PC-9 (cell line): ENCODE measurements at regions not wholly inside any gene's neighbourhood (a gene's known extent, or its start where the extent isn't known, plus 50 kb on each side); places are given as distances from the start of the nearest gene placed in this dataset.

ENCODE experiments used
- BruUV-seq: library from RNA; stranded (reverse); fragments of 400-500 nt; replicated peaks from 2 replicates; lab custom pipeline; 2021; lab: Mats Ljungman, UMichigan
- CTCF ChIA-PET: fragments of 300-600 bp; sonication (Branson Sonifier 250); formaldehyde crosslinking; loops from one replicate; lab custom pipeline; 2022; ENCODE audit warnings: antibody characterized with exemption; lab: Charles Lee
- POLR2A ChIA-PET: fragments of 300-600 bp; sonication (Branson Sonifier 250); formaldehyde crosslinking; loops from one replicate; lab custom pipeline; 2022; ENCODE audit warnings: antibody characterized with exemption; ENCODE audit not compliant: unreplicated experiment; lab: Charles Lee
- DNase-seq, 2 experiments: peaks; one replicate each; pipeline versions ENCODE4 v3.0.0 to v3.0.0-alpha.2; 2015 to 2022; ENCODE audit warnings: mixed read lengths in 1 of 2
- H2AFZ ChIP-seq: fragments of 200-600 bp; sonication (generic); 2 replicates; pipeline ENCODE4 v1.8.1; 2017; ENCODE audit warnings: antibody characterized with exemption
- H3F3A ChIP-seq: fragments of 200-600 bp; sonication (generic); 2 replicates; pipeline ENCODE4 v1.8.1; 2017; ENCODE audit warnings: antibody characterized with exemption, mild to moderate bottlenecking, low read depth; ENCODE audit not compliant: insufficient read depth
- H3K27ac ChIP-seq: fragments of 200-600 bp; sonication (generic); 2 replicates; pipeline ENCODE4 v1.6.1; 2016; ENCODE audit warnings: mixed run types
- H3K27me3 ChIP-seq: fragments of 200-600 bp; sonication (generic); 2 replicates; pipeline ENCODE4 v1.6.1; 2016; ENCODE audit warnings: low read depth, mixed run types; ENCODE audit not compliant: insufficient read depth
- H3K36me3 ChIP-seq: fragments of 200-600 bp; sonication (generic); 2 replicates; pipeline ENCODE4 v1.6.1; 2016; ENCODE audit warnings: low read depth, mixed run types
- H3K4me1 ChIP-seq: fragments of 200-600 bp; sonication (generic); replicated peaks from 2 replicates; pipeline ENCODE4 v1.6.1; 2016; ENCODE audit warnings: mixed run types; ENCODE audit not compliant: insufficient read depth
- H3K4me2 ChIP-seq: fragments of 200-600 bp; sonication (generic); 2 replicates; pipeline ENCODE4 v1.6.1; 2017; ENCODE audit warnings: mixed run types
- H3K4me3 ChIP-seq: fragments of 200-600 bp; sonication (generic); 2 replicates; pipeline ENCODE4 v1.6.1; 2016; ENCODE audit warnings: mixed run types
- H3K79me2 ChIP-seq: fragments of 200-600 bp; sonication (generic); 2 replicates; pipeline ENCODE4 v1.6.1; 2017; ENCODE audit warnings: low read depth, mixed run types
- H3K9me2 ChIP-seq: fragments of 200-600 bp; sonication (generic); 2 replicates; pipeline ENCODE4 v1.8.1; 2017; ENCODE audit warnings: mild to moderate bottlenecking; ENCODE audit not compliant: insufficient read depth
- H3K9me3 ChIP-seq: fragments of 200-600 bp; sonication (generic); 2 replicates; pipeline ENCODE4 v1.8.1; 2016; ENCODE audit warnings: low read depth; ENCODE audit not compliant: insufficient read depth
- H4K20me1 ChIP-seq: fragments of 200-600 bp; sonication (generic); 2 replicates; pipeline ENCODE4 v1.8.1; 2017; ENCODE audit not compliant: insufficient read depth
- CTCF ChIP-seq: fragments of 200-600 bp; sonication (generic); conservative IDR thresholded peaks from 2 replicates; pipeline ENCODE4 v1.6.1; 2017; ENCODE audit warnings: mixed run types, antibody characterized with exemption, mild to moderate bottlenecking, moderate library complexity
- EZH2 ChIP-seq: fragments of 200-600 bp; sonication (generic); IDR thresholded peaks from 2 replicates; pipeline ENCODE4 v1.8.0; 2017; ENCODE audit warnings: antibody characterized with exemption, low read depth
- intact Hi-C: fragments of 100-400 bp; cut with micrococcal nuclease; formaldehyde crosslinking; loops from one replicate; pipeline ENCODE4 v1.10.0; 2022; ENCODE audit not compliant: unreplicated experiment

- Histone ChIP-seq H3K79me2 (no peaks in the 10 kb centered on the region), H3K4me2 (no peak overlapping the region), H4K20me1 (no peaks in the 10 kb centered on the region), H3K9me2 (no peaks in the 10 kb centered on the region), H3K9me3 (no peaks in the 10 kb centered on the region; the same call in 1 of the 2 replicates), H3K27me3 (no peaks in the 10 kb centered on the region), H3K27ac (no peak overlapping the region), H3F3A (no peaks in the 10 kb centered on the region), H3K4me3 (no peak overlapping the region), H3K4me1 (no peaks in the 10 kb centered on the region), H3K36me3 (no peaks in the 10 kb centered on the region), H2AFZ (no peak overlapping the region)
- POLR2A ChIA-PET = no interaction called here
- no TSS peak for BruUV-seq
- CTCF ChIA-PET = no interaction called here
- intact Hi-C loops = no loop called here
- DNase-seq = no peak
- TF ChIP-seq CTCF = no peak
- no peak for TF ChIP-seq EZH2
Measured at GRCh38 chr2:144307711-144308110, 212.2 kb downstream of the ZEB2 start.

GRCh38 chr2:144304202-144304601 lies 215.7 kb downstream of the ZEB2 start:
- no peaks in the 10 kb centered on the region for H4K20me1 ChIP-seq
- POLR2A ChIA-PET = interaction anchor here (0.7 kb wide), 1 partner anchor 504 kb away, joined by 6 read pairs; no protein-coding TSS in a partner anchor
- BruUV-seq = no TSS peak
- no peaks in the 10 kb centered on the region for H3K27me3 ChIP-seq
- intact Hi-C loops = no loop called here
- H3K4me1 ChIP-seq = no peaks in the 10 kb centered on the region
- no peak overlapping the region for H2AFZ ChIP-seq
- CTCF ChIA-PET = no interaction called here
- H3K4me2 ChIP-seq = no peak overlapping the region
- H3K4me3 ChIP-seq = no peak overlapping the region
- TF ChIP-seq CTCF (no peak), EZH2 (no peak)
- no peaks in the 10 kb centered on the region for H3K9me2 ChIP-seq
- no peaks in the 10 kb centered on the region for H3K79me2 ChIP-seq
- no peak overlapping the region for H3K27ac ChIP-seq
- no peaks in the 10 kb centered on the region for H3F3A ChIP-seq
- no peaks in the 10 kb centered on the region for H3K36me3 ChIP-seq
- no peak for DNase-seq
- H3K9me3 ChIP-seq = no peaks in the 10 kb centered on the region; the same call in 1 of the 2 replicates

GRCh38 chr2:144300632-144301031 lies 219.3 kb downstream of the ZEB2 start:
- Histone ChIP-seq H2AFZ (no peak overlapping the region), H3F3A (no peaks in the 10 kb centered on the region), H3K9me2 (no peaks in the 10 kb centered on the region), H3K4me2 (no peak overlapping the region), H3K9me3 (no peaks in the 10 kb centered on the region; the same call in 1 of the 2 replicates), H3K36me3 (no peaks in the 10 kb centered on the region), H4K20me1 (no peaks in the 10 kb centered on the region), H3K27ac (no peak overlapping the region), H3K27me3 (no peaks in the 10 kb centered on the region), H3K4me1 (no peaks in the 10 kb centered on the region), H3K79me2 (no peaks in the 10 kb centered on the region), H3K4me3 (no peak overlapping the region)
- POLR2A ChIA-PET = no interaction called here
- intact Hi-C loops = no loop called here
- no TSS peak for BruUV-seq
- TF ChIP-seq CTCF (no peak), EZH2 (no peak)
- CTCF ChIA-PET = no interaction called here
- no peak for DNase-seq
